HG02588 (cell line): ENCODE measurements at regions not wholly inside any gene's neighbourhood (a gene's known extent, or its start where the extent isn't known, plus 50 kb on each side); places are given as distances from the start of the nearest gene placed in this dataset.
A peak's percentile ranks its signal among the peaks of the same experiment; 100 is the strongest.
"Not testable (repeated sequence)": the region's sequence is repeated elsewhere in the genome, so short reads cannot be mapped to it uniquely, and the experiment has no call there.

Experiments
- ATAC-seq: cut with Tn5 transposase; IDR thresholded peaks from one replicate; pipeline ENCODE4 v1.9.1; 2021; ENCODE audit warnings: mild to moderate bottlenecking, moderate library complexity; ENCODE audit not compliant: unreplicated experiment

DNA sequence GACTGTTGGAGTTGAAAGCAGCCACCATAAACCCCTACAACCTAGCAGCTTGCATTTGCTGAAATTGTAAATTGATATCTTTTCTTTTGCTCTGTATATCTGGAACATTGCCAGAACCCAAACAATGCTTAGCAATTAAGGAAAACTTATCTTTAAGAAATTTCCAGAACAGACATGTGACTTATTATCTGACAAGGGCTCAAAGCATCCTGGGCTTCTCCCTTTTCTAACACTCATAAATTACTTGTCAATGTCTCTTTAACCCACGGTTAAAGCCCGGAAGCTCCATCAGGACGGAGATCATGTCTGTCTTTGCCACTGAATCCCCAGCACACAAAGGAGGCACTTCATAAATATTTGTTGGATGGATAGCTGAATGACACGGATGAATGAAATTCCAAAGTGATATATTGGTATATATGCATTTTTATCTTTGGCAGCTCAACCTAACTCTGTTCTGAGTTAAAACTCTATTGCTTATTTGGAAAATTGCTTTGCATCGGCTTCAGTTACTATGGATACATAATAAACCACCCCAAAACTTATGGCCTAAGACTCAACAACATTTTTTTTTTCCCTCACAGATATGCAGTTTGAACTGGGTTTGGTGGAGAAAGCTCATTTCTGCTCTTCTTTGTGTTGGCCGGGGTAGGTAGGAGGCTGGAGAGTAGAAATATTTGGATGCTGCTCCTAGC lies 103.1 kb upstream of the CLINT1 start:
- ATAC-seq, result no peak

- ATAC-seq, result no peak
These were observed 102.2 kb upstream of the CLINT1 start for GRCh38 chr5:157961176-157961575.

GRCh38 chr5:157959370-157959769 lies 100.4 kb upstream of the CLINT1 start:
- no peak for ATAC-seq

- ATAC-seq, result no peak
These were observed 97.4 kb upstream of the CLINT1 start for GRCh38 chr5:157956271-157956885.

GRCh38 chr5:157955541-157956172 lies 96.7 kb upstream of the CLINT1 start:
- no peak for ATAC-seq

DNA sequence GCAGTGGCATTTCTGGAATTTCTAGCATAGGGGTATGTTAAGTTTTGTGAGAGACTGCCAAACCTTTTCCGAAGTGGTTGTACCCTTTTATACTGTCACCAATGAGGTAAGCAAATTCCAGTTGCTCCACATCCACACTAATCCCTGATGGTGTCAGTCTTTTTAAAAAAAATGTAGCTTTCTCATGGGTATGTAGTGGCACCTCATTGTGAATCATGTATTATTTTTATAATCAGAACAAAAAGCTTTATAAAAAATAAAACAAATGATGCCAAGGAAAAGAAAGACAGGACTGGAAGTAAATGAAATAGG lies 93.4 kb upstream of the CLINT1 start:
- ATAC-seq, result no peak

DNA sequence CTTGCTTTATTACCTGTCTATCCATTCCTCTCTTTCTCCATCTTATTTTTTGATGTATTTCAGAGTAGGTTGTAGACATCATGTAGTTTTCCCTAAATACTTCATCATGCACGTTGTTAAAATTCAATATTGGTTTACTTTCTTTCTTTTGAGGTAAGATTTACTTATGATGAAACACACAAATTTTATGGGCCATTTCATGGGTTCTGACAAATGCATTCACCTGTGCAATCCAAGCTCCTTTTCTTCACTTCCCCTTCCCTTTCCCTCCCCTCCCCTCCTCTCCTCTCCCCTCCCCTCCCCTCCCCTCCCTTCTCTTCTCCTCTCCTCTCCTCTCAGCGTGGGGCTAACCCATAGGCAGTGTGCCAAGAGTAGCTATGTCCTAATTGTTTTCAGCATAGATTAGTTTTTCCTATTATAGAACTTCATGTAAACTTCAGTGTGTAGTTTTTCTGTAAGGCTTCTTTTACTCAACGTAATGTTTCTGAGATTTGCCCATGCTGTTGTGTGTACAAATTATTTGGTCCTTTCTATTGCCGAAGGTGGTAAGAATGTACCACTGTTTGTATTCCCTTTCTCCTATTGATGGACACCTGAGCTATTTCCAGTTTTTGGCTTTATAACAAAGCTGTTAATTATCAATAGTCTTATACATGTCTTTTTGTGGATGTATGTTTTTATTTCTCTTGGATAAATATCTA lies 92.9 kb upstream of the CLINT1 start:
- no peak for ATAC-seq

DNA sequence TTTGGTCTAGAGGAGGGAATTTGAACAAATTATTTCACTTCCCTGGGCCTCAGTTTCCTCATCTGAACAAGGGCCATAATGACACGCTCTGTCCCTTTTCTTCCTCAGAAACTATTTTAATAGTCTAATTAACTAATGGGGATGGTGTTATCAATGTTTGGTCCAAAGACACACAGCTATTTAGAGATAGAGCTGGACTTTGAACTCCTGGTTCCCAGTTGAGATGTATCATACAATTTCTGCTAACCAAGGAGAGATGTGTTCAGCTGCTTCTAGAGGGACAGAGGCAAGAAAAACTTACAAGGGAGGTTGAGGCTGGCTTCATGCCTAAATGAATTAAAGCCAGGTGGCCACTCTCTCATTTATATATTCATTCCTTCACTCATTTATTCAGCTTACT lies 90.6 kb upstream of the CLINT1 start:
- no peak for ATAC-seq

GRCh38 chr5:157948738-157949410 lies 89.9 kb upstream of the CLINT1 start:
- peak; percentile 93 for ATAC-seq

- ATAC-seq, result no peak
These were observed 88.2 kb upstream of the CLINT1 start for GRCh38 chr5:157947156-157947555.

- ATAC-seq, result not testable (repeated sequence)
These were observed 86.9 kb upstream of the CLINT1 start for GRCh38 chr5:157945822-157946221.

DNA sequence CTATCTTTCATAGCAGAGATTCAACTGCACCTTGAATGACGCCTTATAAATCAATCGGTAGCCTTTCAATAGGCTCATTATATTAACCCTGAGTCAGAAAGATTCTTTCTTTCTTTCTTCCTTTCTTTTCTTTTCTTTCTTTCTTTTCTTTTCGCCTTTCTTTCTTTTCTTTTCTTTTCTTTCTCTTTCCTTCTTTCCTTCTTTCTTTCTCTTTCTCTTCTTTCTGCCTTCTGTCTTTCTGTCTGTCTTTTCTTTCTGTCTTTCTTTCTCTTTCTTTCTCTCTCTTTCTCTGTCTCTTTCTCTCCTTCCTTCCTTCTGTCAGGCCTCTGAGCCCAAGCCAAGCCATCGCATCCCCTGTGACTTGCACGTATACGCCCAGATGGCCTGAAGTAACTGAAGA lies 86.0 kb upstream of the CLINT1 start:
- ATAC-seq, result no peak

- no peak for ATAC-seq
These were observed 85.2 kb upstream of the CLINT1 start for GRCh38 chr5:157944077-157944633.

- ATAC-seq, result no peak
These were observed 83.7 kb upstream of the CLINT1 start for GRCh38 chr5:157942595-157942994.

GRCh38 chr5:157941616-157942015 lies 82.7 kb upstream of the CLINT1 start:
- no peak for ATAC-seq

- not testable (repeated sequence) for ATAC-seq
These were observed 79.2 kb upstream of the CLINT1 start for GRCh38 chr5:157938101-157938500.

- ATAC-seq, result not testable (repeated sequence)
These were observed 78.0 kb upstream of the CLINT1 start for GRCh38 chr5:157936776-157937501.

- ATAC-seq, result no peak
These were observed 75.7 kb upstream of the CLINT1 start for GRCh38 chr5:157934600-157934999.

GRCh38 chr5:157933005-157933404 lies 74.1 kb upstream of the CLINT1 start:
- ATAC-seq, result no peak

- ATAC-seq, result no peak
These were observed 71.8 kb upstream of the CLINT1 start for GRCh38 chr5:157930710-157931109.
